IMR-90 (cell line): ENCODE measurements at regions not wholly inside any gene's neighbourhood (a gene's known extent, or its start where the extent isn't known, plus 50 kb on each side); places are given as distances from the start of the nearest gene placed in this dataset.
A peak's percentile ranks its signal among the peaks of the same experiment; 100 is the strongest.

Experiments used
- ATAC-seq: fragments of 200-7000 bp; cut with Tn5 transposase; 2 replicates; pipeline ENCODE4 v1.9.1; 2020; ENCODE audit warnings: low read depth, mild to moderate bottlenecking, moderate library complexity
- BruUV-seq: library from RNA; stranded (reverse); fragments of 400-500 nt; replicated peaks from 2 replicates; lab custom pipeline; 2021; lab: Mats Ljungman, UMichigan
- CTCF ChIA-PET: fragments of 300-600 bp; formaldehyde crosslinking; extraction: SDS; loops from one replicate; lab custom pipeline; 2021; ENCODE audit warnings: antibody characterized with exemption; lab: Yijun Ruan, JAX
- POLR2A ChIA-PET: fragments of 300-600 bp; sonication (Branson Sonifier 250); formaldehyde crosslinking; loops from one replicate; lab custom pipeline; 2022; ENCODE audit warnings: antibody characterized with exemption; ENCODE audit not compliant: unreplicated experiment; lab: Charles Lee
- DNase-seq: peaks from one replicate; pipeline ENCODE4 v3.0.0; 2013
- H2AFZ ChIP-seq: replicated peaks from 2 replicates; pipeline ENCODE3; 2013; ENCODE audit warnings: low read length, mild to moderate bottlenecking; ENCODE audit not compliant: poor library complexity
- H2AK5ac ChIP-seq: 2 replicates; pipeline ENCODE4 v1.6.1; 2013; ENCODE audit warnings: low read depth, low read length, inconsistent platforms
- H2AK9ac ChIP-seq: replicated peaks from 2 replicates; pipeline ENCODE3; 2013; ENCODE audit warnings: mild to moderate bottlenecking, low read depth, low read length, moderate library complexity; ENCODE audit not compliant: poor library complexity
- H2BK120ac ChIP-seq: 2 replicates; pipeline ENCODE4 v1.6.1; 2013; ENCODE audit warnings: low read depth, low read length, inconsistent platforms
- H2BK15ac ChIP-seq: 3 replicates; pipeline ENCODE4 v1.6.1; 2013; ENCODE audit warnings: low read depth, low read length, inconsistent platforms
- H2BK20ac ChIP-seq: 2 replicates; pipeline ENCODE4 v1.6.1; 2013; ENCODE audit warnings: low read depth, mild to moderate bottlenecking, inconsistent platforms, low read length, moderate library complexity
- H2BK5ac ChIP-seq: 2 replicates; pipeline ENCODE4 v1.6.1; 2013; ENCODE audit warnings: mild to moderate bottlenecking, low read depth, low read length, inconsistent platforms; ENCODE audit not compliant: poor library complexity, severe bottlenecking
- H3K14ac ChIP-seq: replicated peaks from 2 replicates; pipeline ENCODE4 v1.6.1; 2013; ENCODE audit warnings: low read depth, low read length, inconsistent platforms
- H3K18ac ChIP-seq: 2 replicates; pipeline ENCODE4 v1.6.1; 2013; ENCODE audit warnings: low read depth, low read length, control low read depth
- H3K23ac ChIP-seq: 2 replicates; pipeline ENCODE4 v1.6.1; 2013; ENCODE audit warnings: low read depth, low read length, inconsistent platforms
- H3K27ac ChIP-seq: 2 replicates; pipeline ENCODE4 v1.5.1; 2013; ENCODE audit warnings: mild to moderate bottlenecking, control low read depth, low read length; ENCODE audit not compliant: insufficient read depth
- H3K27me3 ChIP-seq: 2 replicates; pipeline ENCODE4 v1.6.1; 2013; ENCODE audit warnings: low read length; ENCODE audit not compliant: control insufficient read depth, insufficient read depth
- H3K36me3 ChIP-seq: 2 replicates; pipeline ENCODE4 v1.6.1; 2013; ENCODE audit warnings: low read length, mixed read lengths; ENCODE audit not compliant: control insufficient read depth, insufficient read depth
- H3K4ac ChIP-seq: 2 replicates; pipeline ENCODE4 v1.6.1; 2013; ENCODE audit warnings: low read depth, low read length, inconsistent platforms
- H3K4me1 ChIP-seq: 2 replicates; pipeline ENCODE4 v1.6.1; 2013; ENCODE audit warnings: low read length, mixed read lengths; ENCODE audit not compliant: control insufficient read depth, insufficient read depth
- H3K4me2 ChIP-seq: 2 replicates; pipeline ENCODE4 v1.6.1; 2013; ENCODE audit warnings: low read depth, mild to moderate bottlenecking, control low read depth, low read length, moderate library complexity
- H3K4me3 ChIP-seq: 2 replicates; pipeline ENCODE4 v1.5.1; 2013; ENCODE audit warnings: low read depth, mild to moderate bottlenecking, control low read depth, low read length, moderate library complexity; ENCODE audit not compliant: insufficient read depth
- H3K56ac ChIP-seq: 2 replicates; pipeline ENCODE4 v1.6.1; 2013; ENCODE audit warnings: low read length, inconsistent platforms; ENCODE audit not compliant: insufficient read depth; ENCODE audit errors: extremely low read depth
- H3K79me1 ChIP-seq, 2 experiments: 2 replicates each; pipeline ENCODE4 v1.6.1; 2013; ENCODE audit warnings: low read length in 2 of 2, inconsistent platforms in 1 of 2, low read depth in 1 of 2
- H3K9ac ChIP-seq: 2 replicates; pipeline ENCODE4 v1.6.1; 2013; ENCODE audit warnings: low read depth, low read length, control low read depth
- H3K9me1 ChIP-seq: 2 replicates; pipeline ENCODE4 v1.6.1; 2013; ENCODE audit warnings: low read length, inconsistent platforms; ENCODE audit not compliant: insufficient read depth
- H3K9me3 ChIP-seq: 2 replicates; pipeline ENCODE4 v1.6.1; 2013; ENCODE audit warnings: low read length; ENCODE audit not compliant: control insufficient read depth, insufficient read depth
- H4K20me1 ChIP-seq: 2 replicates; pipeline ENCODE4 v1.6.1; 2013; ENCODE audit warnings: low read length, inconsistent platforms; ENCODE audit not compliant: insufficient read depth
- H4K5ac ChIP-seq: 2 replicates; pipeline ENCODE4 v1.6.1; 2013; ENCODE audit warnings: mild to moderate bottlenecking, low read depth, low read length, control low read depth
- H4K8ac ChIP-seq, 2 experiments: 2 replicates each; pipeline ENCODE4 v1.6.1; 2013; ENCODE audit warnings: low read depth in 2 of 2, low read length in 2 of 2, control low read depth in 1 of 2, inconsistent platforms in 1 of 2
- H4K91ac ChIP-seq: 2 replicates; pipeline ENCODE4 v1.6.1; 2013; ENCODE audit warnings: low read depth, low read length, inconsistent platforms; ENCODE audit not compliant: insufficient read depth
- BHLHE40 ChIP-seq: fragments of 150-350 bp; IDR thresholded peaks from 2 replicates; pipeline ENCODE4 v1.6.1; 2016; ENCODE audit warnings: mild to moderate bottlenecking, low read depth, low read length
- CEBPB ChIP-seq: IDR thresholded peaks from 2 replicates; pipeline ENCODE4 v1.6.1; 2012; ENCODE audit warnings: low read depth, low read length, improper control_type of control experiment
- FOS ChIP-seq: fragments of 150-350 bp; IDR thresholded peaks from 2 replicates; pipeline ENCODE4 v1.6.1; 2016; ENCODE audit warnings: low read depth, low read length
- MAZ ChIP-seq: IDR thresholded peaks from 2 replicates; pipeline ENCODE4 v1.6.1; 2012; ENCODE audit warnings: low read depth, mild to moderate bottlenecking, low read length, improper control_type of control experiment, moderate library complexity, borderline replicate concordance
- NFE2L2 ChIP-seq: fragments of 150-350 bp; IDR thresholded peaks from 2 replicates; pipeline ENCODE4 v1.6.1; 2016; ENCODE audit warnings: low read depth, mild to moderate bottlenecking, low read length
- POLR2A ChIP-seq: IDR thresholded peaks from 2 replicates; pipeline ENCODE4 v1.6.1; 2012; ENCODE audit warnings: mild to moderate bottlenecking, low read depth, low read length
- RAD21 ChIP-seq: IDR thresholded peaks from 2 replicates; pipeline ENCODE4 v1.6.1; 2012; ENCODE audit warnings: low read length, improper control_type of control experiment
- RCOR1 ChIP-seq: IDR thresholded peaks from 2 replicates; pipeline ENCODE4 v1.6.1; 2012; ENCODE audit warnings: mild to moderate bottlenecking, low read length, improper control_type of control experiment; ENCODE audit not compliant: insufficient replicate concordance
- RFX5 ChIP-seq: IDR thresholded peaks from 2 replicates; pipeline ENCODE4 v1.8.0; 2012; ENCODE audit warnings: low read depth, mild to moderate bottlenecking, low read length, moderate library complexity
- SMC3 ChIP-seq: fragments of 150-350 bp; IDR thresholded peaks from 2 replicates; pipeline ENCODE4 v1.6.1; 2016; ENCODE audit warnings: low read depth, mild to moderate bottlenecking, antibody characterized with exemption, low read length, moderate library complexity
- WGBS, 2 experiments: methylation state at CpG; one replicate each; pipeline versions ENCODE4 v1.1.5 to v1.1.7; 2013; ENCODE audit warnings: missing lambda C conversion rate in 2 of 2; ENCODE audit not compliant: insufficient read length in 1 of 2; ENCODE audit errors: extremely low coverage in 2 of 2; 5-methylcytosine and 5-hydroxymethylcytosine counted together
- dilution Hi-C: fragments of 300-500 bp; cut with HindIII; formaldehyde crosslinking; loops from one replicate; pipeline ENCODE4 v1.14.3; 2018; ENCODE audit warnings: low sequenced_read_pairs; ENCODE audit not compliant: unreplicated experiment
- in situ Hi-C: fragments of 300-500 bp; cut with MboI; formaldehyde crosslinking; loops from 3 replicates; pipeline ENCODE4 v1.14.3; 2019; ENCODE audit warnings: low sequenced_read_pairs, inconsistent platforms, mixed read lengths
- intact Hi-C: fragments of 100-400 bp; cut with micrococcal nuclease; formaldehyde crosslinking; loops from 2 replicates; pipeline ENCODE4 v1.10.0; 2022
- TF ChIP-seq, protein P1 (sequence below): fragments of 150-350 bp; IDR thresholded peaks from 2 replicates; pipeline ENCODE4 v1.6.1; 2016; ENCODE audit warnings: low read depth, mild to moderate bottlenecking, low read length, moderate library complexity, borderline replicate concordance
- TF ChIP-seq, protein P2 (sequence below): conservative IDR thresholded peaks from 2 replicates; pipeline ENCODE4 v1.5.1; 2012; ENCODE audit warnings: mild to moderate bottlenecking, low read depth, low read length, improper control_type of control experiment
- TF ChIP-seq, protein P3 (sequence below): fragments of 150-350 bp; IDR thresholded peaks from 2 replicates; pipeline ENCODE4 v1.6.1; 2017; ENCODE audit warnings: mild to moderate bottlenecking, antibody characterized with exemption, low read length, low read depth

DNA sequence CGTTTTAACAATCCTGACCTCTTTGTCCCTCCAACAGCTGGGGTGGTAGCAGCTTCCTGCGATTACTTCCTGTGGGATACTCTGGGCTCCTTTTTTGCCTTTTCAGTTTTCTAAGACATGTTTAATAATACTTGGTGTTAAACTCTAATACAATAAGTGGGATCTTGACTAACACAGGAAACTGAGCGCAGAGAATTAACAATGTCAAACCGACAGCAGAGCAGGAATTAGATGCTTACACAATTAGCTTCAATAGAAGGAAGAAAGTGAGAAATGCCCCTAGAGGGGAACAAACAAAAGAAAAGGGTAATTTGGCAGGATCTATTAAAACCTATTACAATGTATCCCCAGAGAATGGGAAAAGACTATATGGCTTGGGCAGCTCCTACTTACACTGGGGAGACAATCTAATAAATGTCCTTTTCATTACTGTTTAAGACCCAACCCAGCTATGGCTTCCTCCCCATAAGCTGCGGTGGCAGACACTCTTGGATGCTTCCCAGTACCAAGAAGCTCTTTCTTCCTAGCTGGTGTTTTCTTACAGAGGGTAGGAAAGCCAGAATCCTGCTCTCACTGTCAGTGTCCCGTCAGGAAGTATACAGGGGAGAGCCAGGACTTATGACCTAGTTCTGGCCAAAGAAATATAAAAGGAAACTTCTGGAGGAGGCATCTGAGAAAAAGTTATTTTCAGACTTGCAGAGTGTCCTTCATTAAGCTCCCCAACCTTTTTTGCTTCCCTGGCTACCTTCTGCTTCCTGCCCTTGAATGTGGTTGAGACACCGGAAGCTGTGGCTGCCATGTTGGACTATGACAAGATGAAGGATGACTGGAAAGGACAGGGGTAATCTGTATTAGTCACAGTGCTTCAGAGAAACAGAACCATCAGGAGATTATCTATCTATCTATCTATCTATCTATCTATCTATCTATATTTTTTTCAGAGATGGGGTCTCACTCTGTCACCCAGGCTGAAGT lies 194.1 kb upstream of the KBTBD8 start:
- dilution Hi-C loops (no loop called here), in situ Hi-C loops (no loop called here), intact Hi-C loops (no loop called here)
- Histone ChIP-seq H3K56ac (0 out of 2 replicates have a peak overlapping the region, but pooled peaks have one; percentile 21), H2BK5ac (no peak overlapping the region), H3K4me3 (no peak overlapping the region), H4K20me1 (no peaks in the 10 kb centered on the region), H3K79me1 (no peaks in the 10 kb centered on the region), H4K91ac (peak overlapping the region; percentile 61; the same call in 1 of the 2 replicates), H2BK120ac (peak overlapping the region; percentile 68), H3K9me1 (peaks cover 3% of the 10 kb centered on the region; the same call in 1 of the 2 replicates), H4K5ac (peak overlapping the region; percentile 90), H3K18ac (peak overlapping the region; percentile 94), H2AFZ (peak overlapping the region; percentile 76), H3K23ac (0 out of 2 replicates have a peak overlapping the region, but pooled peaks have one; percentile 48), H2BK20ac (peak overlapping the region; percentile 77; the same call in 1 of the 2 replicates), H3K36me3 (no peaks in the 10 kb centered on the region), H4K8ac (peak overlapping the region in 1 of 2 experiments; percentile 70; a peak in 2 of 4 replicates), H3K9me3 (no peaks in the 10 kb centered on the region; the same call in 1 of the 2 replicates), H2AK5ac (peak overlapping the region; percentile 74), H3K4me1 (peaks cover 8% of the 10 kb centered on the region), H3K27me3 (no peaks in the 10 kb centered on the region), H3K4me2 (no peak overlapping the region), H3K4ac (peak overlapping the region; percentile 64), H3K9ac (no peak overlapping the region), H2BK15ac (peak overlapping the region; percentile 87; the same call in 2 of the 3 replicates), H3K27ac (no peak overlapping the region), H3K14ac (peak overlapping the region; percentile 44; the same call in 1 of the 2 replicates), H2AK9ac (peak overlapping the region; percentile 84)
- ATAC-seq (no peak), DNase-seq (no peak)
- WGBS, 2 experiments = no CpG with 5 or more reads among the region's 7 CpGs
- CTCF ChIA-PET = interaction anchor here (0.8 to 1.6 kb wide), 5 partner anchors 10 to 313 kb away, joined by 3 to 5 read pairs (median 4); no protein-coding TSS in a partner anchor
- POLR2A ChIA-PET = no interaction called here
- BruUV-seq = no TSS peak
- TF ChIP-seq, protein P1, sequence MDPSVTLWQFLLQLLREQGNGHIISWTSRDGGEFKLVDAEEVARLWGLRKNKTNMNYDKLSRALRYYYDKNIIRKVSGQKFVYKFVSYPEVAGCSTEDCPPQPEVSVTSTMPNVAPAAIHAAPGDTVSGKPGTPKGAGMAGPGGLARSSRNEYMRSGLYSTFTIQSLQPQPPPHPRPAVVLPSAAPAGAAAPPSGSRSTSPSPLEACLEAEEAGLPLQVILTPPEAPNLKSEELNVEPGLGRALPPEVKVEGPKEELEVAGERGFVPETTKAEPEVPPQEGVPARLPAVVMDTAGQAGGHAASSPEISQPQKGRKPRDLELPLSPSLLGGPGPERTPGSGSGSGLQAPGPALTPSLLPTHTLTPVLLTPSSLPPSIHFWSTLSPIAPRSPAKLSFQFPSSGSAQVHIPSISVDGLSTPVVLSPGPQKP = no peak
- TF ChIP-seq MAZ = no peak
- TF ChIP-seq, protein P2, sequence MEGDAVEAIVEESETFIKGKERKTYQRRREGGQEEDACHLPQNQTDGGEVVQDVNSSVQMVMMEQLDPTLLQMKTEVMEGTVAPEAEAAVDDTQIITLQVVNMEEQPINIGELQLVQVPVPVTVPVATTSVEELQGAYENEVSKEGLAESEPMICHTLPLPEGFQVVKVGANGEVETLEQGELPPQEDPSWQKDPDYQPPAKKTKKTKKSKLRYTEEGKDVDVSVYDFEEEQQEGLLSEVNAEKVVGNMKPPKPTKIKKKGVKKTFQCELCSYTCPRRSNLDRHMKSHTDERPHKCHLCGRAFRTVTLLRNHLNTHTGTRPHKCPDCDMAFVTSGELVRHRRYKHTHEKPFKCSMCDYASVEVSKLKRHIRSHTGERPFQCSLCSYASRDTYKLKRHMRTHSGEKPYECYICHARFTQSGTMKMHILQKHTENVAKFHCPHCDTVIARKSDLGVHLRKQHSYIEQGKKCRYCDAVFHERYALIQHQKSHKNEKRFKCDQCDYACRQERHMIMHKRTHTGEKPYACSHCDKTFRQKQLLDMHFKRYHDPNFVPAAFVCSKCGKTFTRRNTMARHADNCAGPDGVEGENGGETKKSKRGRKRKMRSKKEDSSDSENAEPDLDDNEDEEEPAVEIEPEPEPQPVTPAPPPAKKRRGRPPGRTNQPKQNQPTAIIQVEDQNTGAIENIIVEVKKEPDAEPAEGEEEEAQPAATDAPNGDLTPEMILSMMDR = no peak
- no peak for TF ChIP-seq BHLHE40
- TF ChIP-seq RCOR1 = no peak
- TF ChIP-seq POLR2A = no peak
- TF ChIP-seq SMC3 = no peak
- TF ChIP-seq, protein P3, sequence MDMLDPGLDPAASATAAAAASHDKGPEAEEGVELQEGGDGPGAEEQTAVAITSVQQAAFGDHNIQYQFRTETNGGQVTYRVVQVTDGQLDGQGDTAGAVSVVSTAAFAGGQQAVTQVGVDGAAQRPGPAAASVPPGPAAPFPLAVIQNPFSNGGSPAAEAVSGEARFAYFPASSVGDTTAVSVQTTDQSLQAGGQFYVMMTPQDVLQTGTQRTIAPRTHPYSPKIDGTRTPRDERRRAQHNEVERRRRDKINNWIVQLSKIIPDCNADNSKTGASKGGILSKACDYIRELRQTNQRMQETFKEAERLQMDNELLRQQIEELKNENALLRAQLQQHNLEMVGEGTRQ = no peak
- TF ChIP-seq CEBPB = no peak
- no peak for TF ChIP-seq RFX5
- TF ChIP-seq RAD21 = no peak
- no peak for TF ChIP-seq NFE2L2
- no peak for TF ChIP-seq FOS
